ENCODE measurements at regions not wholly inside any gene's neighbourhood (a gene's known extent, or its start where the extent isn't known, plus 50 kb on each side); places are given as distances from the start of the nearest gene placed in this dataset.
"Not testable (repeated sequence)": the region's sequence is repeated elsewhere in the genome, so short reads cannot be mapped to it uniquely, and the experiment has no call there.

DNA sequence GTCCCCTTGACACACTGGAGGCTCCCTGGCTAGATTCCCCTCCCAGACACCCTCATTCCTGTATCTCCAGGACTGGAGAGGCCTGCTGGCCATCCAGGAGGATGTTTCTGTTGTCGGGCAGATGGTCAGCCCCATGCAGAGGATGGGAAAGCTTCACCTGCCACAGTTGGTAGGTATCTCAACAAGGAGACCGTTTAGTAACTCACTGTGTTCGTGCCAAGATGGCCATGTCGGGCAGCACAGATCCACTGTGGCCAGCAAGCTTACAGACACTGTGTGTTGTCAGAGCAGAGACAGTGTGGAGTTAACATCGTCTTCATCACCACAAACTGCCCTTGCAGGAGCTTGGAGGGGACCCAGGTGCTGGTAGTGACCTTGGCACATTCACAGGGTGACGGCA is 390.9 kb downstream of the SEC14L1 start:
- peaks cover 17% of the 10 kb centered on the region for H3K27me3 ChIP-seq (ENCODE audit: control insufficient read depth, insufficient read depth, low read length)
- FAIRE-seq (peak; percentile 47), DNase-seq (ENCODE audit: low read depth) (no peak)
- TF ChIP-seq, protein P1, sequence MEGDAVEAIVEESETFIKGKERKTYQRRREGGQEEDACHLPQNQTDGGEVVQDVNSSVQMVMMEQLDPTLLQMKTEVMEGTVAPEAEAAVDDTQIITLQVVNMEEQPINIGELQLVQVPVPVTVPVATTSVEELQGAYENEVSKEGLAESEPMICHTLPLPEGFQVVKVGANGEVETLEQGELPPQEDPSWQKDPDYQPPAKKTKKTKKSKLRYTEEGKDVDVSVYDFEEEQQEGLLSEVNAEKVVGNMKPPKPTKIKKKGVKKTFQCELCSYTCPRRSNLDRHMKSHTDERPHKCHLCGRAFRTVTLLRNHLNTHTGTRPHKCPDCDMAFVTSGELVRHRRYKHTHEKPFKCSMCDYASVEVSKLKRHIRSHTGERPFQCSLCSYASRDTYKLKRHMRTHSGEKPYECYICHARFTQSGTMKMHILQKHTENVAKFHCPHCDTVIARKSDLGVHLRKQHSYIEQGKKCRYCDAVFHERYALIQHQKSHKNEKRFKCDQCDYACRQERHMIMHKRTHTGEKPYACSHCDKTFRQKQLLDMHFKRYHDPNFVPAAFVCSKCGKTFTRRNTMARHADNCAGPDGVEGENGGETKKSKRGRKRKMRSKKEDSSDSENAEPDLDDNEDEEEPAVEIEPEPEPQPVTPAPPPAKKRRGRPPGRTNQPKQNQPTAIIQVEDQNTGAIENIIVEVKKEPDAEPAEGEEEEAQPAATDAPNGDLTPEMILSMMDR (IDR thresholded peaks at IDR 0.05; ENCODE audit: insufficient read depth, low read length, severe bottlenecking): no peak
- no peak overlapping the region for H3K4me3 ChIP-seq (ENCODE audit: low read depth, low read length)
- H3K36me3 ChIP-seq (ENCODE audit: control insufficient read depth, insufficient read depth, low read length): no peaks in the 10 kb centered on the region

DNA sequence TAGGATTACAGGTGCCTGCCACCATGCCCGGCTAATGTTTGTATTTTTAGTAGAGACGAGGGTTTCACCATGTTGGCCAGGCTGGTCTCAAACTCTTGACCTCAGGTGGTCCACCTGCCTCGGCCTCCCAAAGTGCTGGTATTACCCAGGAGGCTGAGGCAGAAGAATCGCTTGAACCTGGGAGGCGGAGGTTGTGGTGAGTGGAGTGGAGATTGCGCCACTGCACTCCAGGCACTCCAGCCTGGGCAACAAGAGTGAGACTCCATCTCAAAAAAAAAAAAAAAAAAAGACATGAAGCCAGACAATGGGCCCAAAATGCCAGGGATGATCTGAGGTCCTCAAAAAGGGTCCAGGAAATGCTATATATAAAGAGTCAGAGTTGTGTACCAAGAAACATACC is 392.9 kb downstream of the SEC14L1 start:
- not testable (repeated sequence) for H3K4me3 ChIP-seq (ENCODE audit: low read depth, low read length); DNase-seq (ENCODE audit: low read depth); H3K36me3 ChIP-seq (ENCODE audit: control insufficient read depth, insufficient read depth, low read length); H3K27me3 ChIP-seq (ENCODE audit: control insufficient read depth, insufficient read depth, low read length); FAIRE-seq

DNA sequence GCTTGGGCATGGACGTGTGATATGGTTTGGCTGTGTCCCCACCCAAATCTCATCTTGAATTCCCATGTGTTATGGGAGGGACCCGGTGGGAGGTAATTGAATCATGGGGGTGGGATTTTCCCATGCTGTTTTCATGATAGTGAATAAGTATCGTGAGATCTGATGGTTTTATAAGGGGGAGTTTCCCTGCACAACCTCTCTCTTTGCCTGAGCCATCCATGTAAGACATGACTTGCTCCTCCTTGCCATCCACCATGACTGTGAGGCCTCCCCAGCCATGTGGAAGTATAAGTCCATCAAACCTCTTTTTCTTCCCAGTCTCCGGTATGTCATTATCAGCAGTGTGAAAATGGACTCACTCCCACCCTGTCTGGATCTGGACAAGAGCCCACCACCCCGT is 393.4 kb downstream of the SEC14L1 start:
- DNase-seq (ENCODE audit: low read depth) (no peak), FAIRE-seq (no peak)
- Histone ChIP-seq H3K4me3 (ENCODE audit: low read depth, low read length) (no peak overlapping the region), H3K36me3 (ENCODE audit: control insufficient read depth, insufficient read depth, low read length) (no peaks in the 10 kb centered on the region), H3K27me3 (ENCODE audit: control insufficient read depth, insufficient read depth, low read length) (peaks cover 6% of the 10 kb centered on the region)
- TF ChIP-seq, protein P1 (IDR thresholded peaks at IDR 0.05; ENCODE audit: insufficient read depth, low read length, severe bottlenecking): no peak

DNA sequence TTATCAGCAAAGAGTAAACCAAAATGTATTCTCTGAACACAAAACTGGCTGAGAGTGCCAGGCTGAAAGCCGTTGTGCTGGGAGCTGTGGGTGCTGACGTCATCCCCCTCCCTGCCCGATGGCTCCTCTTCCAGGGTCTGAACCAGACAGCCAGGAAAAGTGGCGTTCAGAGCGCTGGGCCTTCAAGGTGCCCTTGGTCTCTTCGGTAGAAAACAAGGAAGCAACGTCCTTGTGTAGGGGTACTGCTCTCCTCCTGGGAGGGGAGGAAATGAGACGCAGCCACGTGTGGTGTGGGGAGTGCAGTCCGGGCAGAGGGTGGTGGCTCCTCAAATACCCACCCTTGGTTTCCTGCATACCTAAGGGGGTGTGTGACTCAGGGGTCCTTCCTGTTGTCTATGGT is 394.7 kb downstream of the SEC14L1 start:
- TF ChIP-seq, protein P1 (IDR thresholded peaks at IDR 0.05; ENCODE audit: insufficient read depth, low read length, severe bottlenecking): no peak
- Histone ChIP-seq H3K36me3 (ENCODE audit: control insufficient read depth, insufficient read depth, low read length) (no peaks in the 10 kb centered on the region), H3K27me3 (ENCODE audit: control insufficient read depth, insufficient read depth, low read length) (peaks cover 4% of the 10 kb centered on the region), H3K4me3 (ENCODE audit: low read depth, low read length) (no peak overlapping the region)
- DNase-seq (ENCODE audit: low read depth): no peak
- FAIRE-seq: no peak

DNA sequence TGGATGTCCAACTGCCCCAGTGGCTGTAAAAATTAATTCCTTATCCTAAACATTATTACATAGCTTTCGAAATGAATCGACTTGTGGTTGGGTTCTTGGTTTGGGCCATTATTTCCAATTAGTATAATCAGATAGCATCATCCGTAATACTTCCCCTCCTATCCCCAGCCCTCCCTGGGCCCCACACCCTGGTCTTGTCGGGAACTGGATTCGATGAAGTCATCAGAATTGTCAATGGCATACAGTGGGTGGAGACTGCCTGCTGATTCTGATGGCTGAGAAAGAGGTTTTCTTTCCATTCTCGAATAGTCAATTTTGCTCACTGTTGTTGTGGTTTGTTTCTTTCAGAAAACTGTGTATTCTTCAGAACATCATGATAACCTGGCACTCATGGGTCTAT is 395.1 kb downstream of the SEC14L1 start:
- DNase-seq (ENCODE audit: low read depth): no peak
- H3K27me3 ChIP-seq (ENCODE audit: control insufficient read depth, insufficient read depth, low read length): peaks cover 4% of the 10 kb centered on the region
- H3K36me3 ChIP-seq (ENCODE audit: control insufficient read depth, insufficient read depth, low read length): no peaks in the 10 kb centered on the region
- TF ChIP-seq, protein P1 (IDR thresholded peaks at IDR 0.05; ENCODE audit: insufficient read depth, low read length, severe bottlenecking): no peak
- no peak for FAIRE-seq
- no peak overlapping the region for H3K4me3 ChIP-seq (ENCODE audit: low read depth, low read length)

DNA sequence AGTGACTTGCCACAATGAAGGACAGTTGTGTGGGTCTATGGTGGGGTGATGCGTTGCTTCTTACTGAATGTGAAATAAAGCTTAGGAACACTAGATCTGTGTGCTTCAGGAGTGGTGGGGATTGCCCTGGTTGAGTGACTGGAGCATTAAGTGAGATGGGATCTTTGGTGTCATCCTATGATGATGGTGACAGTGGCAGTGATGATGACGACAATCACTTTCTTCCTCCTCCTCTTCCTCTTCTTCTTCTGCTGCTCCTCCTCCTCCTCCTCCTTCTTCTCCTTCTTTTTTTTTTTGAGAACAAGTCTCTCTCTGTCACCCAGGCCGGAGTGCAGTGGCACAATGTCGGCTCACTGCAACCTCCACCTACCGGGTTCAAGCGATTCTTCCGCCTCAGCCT is 396.8 kb downstream of the SEC14L1 start:
- H3K36me3 ChIP-seq (ENCODE audit: control insufficient read depth, insufficient read depth, low read length): no peaks in the 10 kb centered on the region
- TF ChIP-seq, protein P1 (IDR thresholded peaks at IDR 0.05; ENCODE audit: insufficient read depth, low read length, severe bottlenecking): no peak
- no peak for DNase-seq (ENCODE audit: low read depth)
- FAIRE-seq: no peak
- no peak overlapping the region for H3K4me3 ChIP-seq (ENCODE audit: low read depth, low read length)
- peaks cover 4% of the 10 kb centered on the region for H3K27me3 ChIP-seq (ENCODE audit: control insufficient read depth, insufficient read depth, low read length)

All from bronchial epithelial cell (primary cell).